MM.1S (cell line): ENCODE measurements at regions not wholly inside any gene's neighbourhood (a gene's known extent, or its start where the extent isn't known, plus 50 kb on each side); places are given as distances from the start of the nearest gene placed in this dataset.

ENCODE experiments used
- DNase-seq: peaks from one replicate; pipeline ENCODE4 v3.0.0-alpha.2; 2015
- H2AFZ ChIP-seq: fragments of 300-600 bp; sonication (generic); 2 replicates; pipeline ENCODE4 v1.6.0; 2016; ENCODE audit warnings: antibody characterized with exemption, low read length
- H3F3A ChIP-seq: fragments of 300-600 bp; sonication (generic); 2 replicates; pipeline ENCODE4 v1.6.1; 2016; ENCODE audit warnings: mild to moderate bottlenecking, antibody characterized with exemption, low read length, moderate library complexity, mixed read lengths; ENCODE audit not compliant: insufficient read depth
- H3K27ac ChIP-seq: fragments of 300-600 bp; sonication (generic); 2 replicates; pipeline ENCODE4 v1.5.1; 2016; ENCODE audit warnings: mild to moderate bottlenecking, low read length
- H3K27me3 ChIP-seq: fragments of 300-600 bp; sonication (generic); replicated peaks from 2 replicates; pipeline ENCODE4 v1.6.0; 2016; ENCODE audit warnings: low read length; ENCODE audit not compliant: insufficient read depth
- H3K36me3 ChIP-seq: fragments of 300-600 bp; sonication (generic); replicated peaks from 2 replicates; pipeline ENCODE4 v1.6.1; 2016; ENCODE audit warnings: mild to moderate bottlenecking, low read length, mixed read lengths; ENCODE audit not compliant: insufficient read depth
- H3K4me1 ChIP-seq: fragments of 300-600 bp; sonication (generic); 2 replicates; pipeline ENCODE4 v1.6.1; 2016; ENCODE audit warnings: low read length, mixed read lengths
- H3K4me2 ChIP-seq: fragments of 300-600 bp; sonication (generic); 2 replicates; pipeline ENCODE4 v1.6.0; 2016; ENCODE audit warnings: low read depth, low read length
- H3K4me3 ChIP-seq: fragments of 300-600 bp; sonication (generic); 2 replicates; pipeline ENCODE4 v1.5.1; 2016; ENCODE audit warnings: low read length, mixed read lengths
- H3K79me2 ChIP-seq: fragments of 300-600 bp; sonication (generic); 2 replicates; pipeline ENCODE4 v1.6.1; 2016; ENCODE audit warnings: mixed run types, low read length, mixed read lengths
- H3K9ac ChIP-seq: fragments of 300-600 bp; sonication (generic); 2 replicates; pipeline ENCODE4 v1.6.1; 2016; ENCODE audit warnings: low read length, mixed read lengths
- H3K9me2 ChIP-seq: fragments of 300-600 bp; sonication (generic); replicated peaks from 2 replicates; pipeline ENCODE4 v1.6.1; 2016; ENCODE audit warnings: mild to moderate bottlenecking, low read length, mixed read lengths; ENCODE audit not compliant: insufficient read depth
- H3K9me3 ChIP-seq: fragments of 300-600 bp; sonication (generic); replicated peaks from 2 replicates; pipeline ENCODE4 v1.6.1; 2016; ENCODE audit warnings: mild to moderate bottlenecking, low read length, mixed read lengths; ENCODE audit not compliant: insufficient read depth
- H4K20me1 ChIP-seq: fragments of 300-600 bp; sonication (generic); 2 replicates; pipeline ENCODE4 v1.6.1; 2016; ENCODE audit warnings: mild to moderate bottlenecking, low read length, moderate library complexity, mixed read lengths; ENCODE audit not compliant: insufficient read depth
- CTCF ChIP-seq: fragments of 300-600 bp; sonication (generic); IDR thresholded peaks from 2 replicates; pipeline ENCODE4 v1.5.1; 2016; ENCODE audit warnings: antibody characterized with exemption, low read length, mixed read lengths
- EZH2 ChIP-seq: fragments of 300-600 bp; sonication (generic); optimal IDR thresholded peaks from 2 replicates; pipeline ENCODE3; 2017; ENCODE audit warnings: low read depth, mild to moderate bottlenecking, antibody characterized with exemption, low read length, mixed read lengths
- EZH2phosphoT487 ChIP-seq: fragments of 300-600 bp; sonication (generic); IDR thresholded peaks from 2 replicates; pipeline ENCODE4 v1.6.1; 2018; ENCODE audit warnings: antibody characterized with exemption, low read length

GRCh38 chr14:27536748-27537147 is 938.9 kb upstream of the NOVA1 start:
- no peaks in the 10 kb centered on the region for H3K9me2 ChIP-seq
- no peaks in the 10 kb centered on the region for H3F3A ChIP-seq
- no peaks in the 10 kb centered on the region for H3K27me3 ChIP-seq
- H3K9ac ChIP-seq: no peak overlapping the region
- no peaks in the 10 kb centered on the region for H3K9me3 ChIP-seq
- DNase-seq: no peak
- no peaks in the 10 kb centered on the region for H3K79me2 ChIP-seq
- H2AFZ ChIP-seq: no peak overlapping the region
- H3K4me3 ChIP-seq: no peak overlapping the region
- no peak overlapping the region for H3K4me2 ChIP-seq
- no peak for TF ChIP-seq CTCF
- no peak for TF ChIP-seq EZH2phosphoT487
- TF ChIP-seq EZH2: no peak
- no peaks in the 10 kb centered on the region for H3K36me3 ChIP-seq
- H3K4me1 ChIP-seq: no peaks in the 10 kb centered on the region
- H3K27ac ChIP-seq: no peak overlapping the region
- H4K20me1 ChIP-seq: no peaks in the 10 kb centered on the region

GRCh38 chr14:27546111-27546510 is 948.3 kb upstream of the NOVA1 start:
- no peaks in the 10 kb centered on the region for H3K9me2 ChIP-seq
- H3K4me2 ChIP-seq: no peak overlapping the region
- no peak overlapping the region for H2AFZ ChIP-seq
- no peaks in the 10 kb centered on the region for H3K79me2 ChIP-seq
- H4K20me1 ChIP-seq: no peaks in the 10 kb centered on the region
- H3F3A ChIP-seq: no peaks in the 10 kb centered on the region
- no peaks in the 10 kb centered on the region for H3K9me3 ChIP-seq
- H3K4me3 ChIP-seq: no peak overlapping the region
- TF ChIP-seq EZH2 (no peak), CTCF (no peak), EZH2phosphoT487 (no peak)
- no peaks in the 10 kb centered on the region for H3K36me3 ChIP-seq
- no peaks in the 10 kb centered on the region for H3K4me1 ChIP-seq
- no peaks in the 10 kb centered on the region for H3K27me3 ChIP-seq
- H3K27ac ChIP-seq: no peak overlapping the region
- DNase-seq: no peak
- no peak overlapping the region for H3K9ac ChIP-seq

- H3K4me2 ChIP-seq: no peak overlapping the region
- no peaks in the 10 kb centered on the region for H3K9me2 ChIP-seq
- H3K9me3 ChIP-seq: no peaks in the 10 kb centered on the region
- H3K79me2 ChIP-seq: no peaks in the 10 kb centered on the region
- no peak overlapping the region for H3K9ac ChIP-seq
- no peaks in the 10 kb centered on the region for H3K36me3 ChIP-seq
- no peaks in the 10 kb centered on the region for H3K27me3 ChIP-seq
- no peaks in the 10 kb centered on the region for H3F3A ChIP-seq
- no peak for DNase-seq
- TF ChIP-seq EZH2phosphoT487 (no peak), CTCF (no peak), EZH2 (no peak)
- no peak overlapping the region for H2AFZ ChIP-seq
- H3K4me3 ChIP-seq: no peak overlapping the region
- no peaks in the 10 kb centered on the region for H4K20me1 ChIP-seq
- no peak overlapping the region for H3K27ac ChIP-seq
- no peaks in the 10 kb centered on the region for H3K4me1 ChIP-seq
Observed at GRCh38 chr14:27553790-27554189, 956.0 kb upstream of the NOVA1 start.
